ENCODE measurements at regions not wholly inside any gene's neighbourhood (a gene's known extent, or its start where the extent isn't known, plus 50 kb on each side); places are given as distances from the start of the nearest gene placed in this dataset.

- Histone ChIP-seq H3F3A (ENCODE audit: insufficient read depth, low read length) (no peaks in the 10 kb centered on the region), H3K79me2 (ENCODE audit: insufficient read depth, low read length) (no peaks in the 10 kb centered on the region), H3K9me3 (ENCODE audit: low read length) (no peaks in the 10 kb centered on the region), H3K4me1 (ENCODE audit: insufficient read depth, low read length, severe bottlenecking) (no peaks in the 10 kb centered on the region), H3K27me3 (ENCODE audit: insufficient read depth, low read length) (0 out of 2 replicates have a peak, but pooled peaks cover 13% of the 10 kb centered on the region), H3K27ac (ENCODE audit: low read depth, low read length, poor library complexity, severe bottlenecking) (no peak overlapping the region), H3K36me3 (ENCODE audit: insufficient read depth, low read length) (no peaks in the 10 kb centered on the region), H3K4me2 (ENCODE audit: low read length) (no peak overlapping the region), H3K9me2 (ENCODE audit: low read depth, low read length) (no peaks in the 10 kb centered on the region), H2AFZ (ENCODE audit: low read length) (no peak overlapping the region), H4K20me1 (ENCODE audit: insufficient read depth, low read length) (no peaks in the 10 kb centered on the region), H3K9ac (ENCODE audit: low read length) (no peak overlapping the region), H3K4me3 (ENCODE audit: low read depth, low read length, poor library complexity, severe bottlenecking) (no peak overlapping the region)
- TF ChIP-seq CTCF (IDR thresholded peaks at IDR 0.05; ENCODE audit: low read length), result no peak
- TF ChIP-seq EZH2 (IDR thresholded peaks at IDR 0.05; ENCODE audit: borderline replicate concordance, low read length), result no peak
These were observed 67.4 kb upstream of the CALM2 start for GRCh38 chr2:47243596-47244323.

DNA sequence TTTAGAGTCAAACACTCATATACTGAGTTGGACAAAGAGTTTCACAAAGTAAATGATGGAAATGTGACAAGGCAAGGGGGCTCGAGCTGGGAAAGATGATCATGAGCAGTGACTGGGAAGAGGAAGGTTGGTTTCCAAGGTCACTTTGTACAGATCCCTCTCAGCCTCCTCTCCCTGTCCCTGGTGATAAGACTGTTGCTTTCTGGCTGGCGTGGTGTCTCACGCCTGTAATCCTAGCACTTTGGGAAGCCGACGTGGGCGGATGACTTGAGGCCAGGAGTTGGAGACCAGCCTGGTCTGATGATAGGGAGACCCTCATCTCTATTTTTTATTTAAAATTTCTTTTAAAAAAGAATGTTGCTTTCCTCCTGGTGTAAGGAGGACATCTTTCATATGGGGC, 65.4 kb upstream of the CALM2 start:
- Histone ChIP-seq H4K20me1 (ENCODE audit: insufficient read depth, low read length) (no peaks in the 10 kb centered on the region), H3K9ac (ENCODE audit: low read length) (no peak overlapping the region), H3K79me2 (ENCODE audit: insufficient read depth, low read length) (no peaks in the 10 kb centered on the region), H3F3A (ENCODE audit: insufficient read depth, low read length) (no peaks in the 10 kb centered on the region), H3K9me2 (ENCODE audit: low read depth, low read length) (no peaks in the 10 kb centered on the region), H3K4me3 (ENCODE audit: low read depth, low read length, poor library complexity, severe bottlenecking) (no peak overlapping the region), H3K9me3 (ENCODE audit: low read length) (no peaks in the 10 kb centered on the region), H2AFZ (ENCODE audit: low read length) (no peak overlapping the region), H3K4me2 (ENCODE audit: low read length) (no peak overlapping the region), H3K4me1 (ENCODE audit: insufficient read depth, low read length, severe bottlenecking) (no peaks in the 10 kb centered on the region), H3K27me3 (ENCODE audit: insufficient read depth, low read length) (0 out of 2 replicates have a peak, but pooled peaks cover 14% of the 10 kb centered on the region), H3K36me3 (ENCODE audit: insufficient read depth, low read length) (no peaks in the 10 kb centered on the region), H3K27ac (ENCODE audit: low read depth, low read length, poor library complexity, severe bottlenecking) (no peak overlapping the region)
- TF ChIP-seq EZH2 (IDR thresholded peaks at IDR 0.05; ENCODE audit: borderline replicate concordance, low read length) (no peak), CTCF (IDR thresholded peaks at IDR 0.05; ENCODE audit: low read length) (no peak)

GRCh38 chr2:47239119-47239969, 63.0 kb upstream of the CALM2 start:
- Histone ChIP-seq H3K4me3 (ENCODE audit: low read depth, low read length, poor library complexity, severe bottlenecking) (no peak overlapping the region), H3F3A (ENCODE audit: insufficient read depth, low read length) (no peaks in the 10 kb centered on the region), H3K27me3 (ENCODE audit: insufficient read depth, low read length) (0 out of 2 replicates have a peak, but pooled peaks cover 9% of the 10 kb centered on the region), H3K79me2 (ENCODE audit: insufficient read depth, low read length) (no peaks in the 10 kb centered on the region), H3K9ac (ENCODE audit: low read length) (no peak overlapping the region), H3K36me3 (ENCODE audit: insufficient read depth, low read length) (no peaks in the 10 kb centered on the region), H3K9me3 (ENCODE audit: low read length) (no peaks in the 10 kb centered on the region), H4K20me1 (ENCODE audit: insufficient read depth, low read length) (no peaks in the 10 kb centered on the region), H3K4me2 (ENCODE audit: low read length) (no peak overlapping the region), H3K4me1 (ENCODE audit: insufficient read depth, low read length, severe bottlenecking) (no peaks in the 10 kb centered on the region), H3K9me2 (ENCODE audit: low read depth, low read length) (no peaks in the 10 kb centered on the region), H2AFZ (ENCODE audit: low read length) (no peak overlapping the region), H3K27ac (ENCODE audit: low read depth, low read length, poor library complexity, severe bottlenecking) (no peak overlapping the region)
- TF ChIP-seq CTCF (IDR thresholded peaks at IDR 0.05; ENCODE audit: low read length) (no peak), EZH2 (IDR thresholded peaks at IDR 0.05; ENCODE audit: borderline replicate concordance, low read length) (no peak)
